Caco-2 (cell line): ENCODE measurements at regions not wholly inside any gene's neighbourhood (a gene's known extent, or its start where the extent isn't known, plus 50 kb on each side); places are given as distances from the start of the nearest gene placed in this dataset.

ENCODE experiments used
- BruUV-seq: library from RNA; stranded (reverse); fragments of 400-500 nt; replicated peaks from 2 replicates; lab custom pipeline; 2021; lab: Mats Ljungman, UMichigan
- CTCF ChIA-PET: fragments of 300-600 bp; sonication (Branson Sonifier 250); formaldehyde crosslinking; loops from one replicate; lab custom pipeline; 2022; ENCODE audit warnings: antibody characterized with exemption; lab: Charles Lee
- POLR2A ChIA-PET: fragments of 300-600 bp; sonication (Branson Sonifier 250); formaldehyde crosslinking; loops from one replicate; lab custom pipeline; 2022; ENCODE audit warnings: antibody characterized with exemption; lab: Charles Lee
- DNase-seq, 2 experiments: peaks; one replicate each; pipeline versions ENCODE4 v3.0.0 to v3.0.0-alpha.2; 2020 to 2022
- H3K27me3 ChIP-seq: replicated peaks from 2 replicates; pipeline ENCODE4 v1.6.0; 2011; ENCODE audit warnings: low read length; ENCODE audit not compliant: control insufficient read depth, insufficient read depth
- H3K36me3 ChIP-seq: 2 replicates; pipeline ENCODE4 v1.5.1; 2011; ENCODE audit warnings: low read length; ENCODE audit not compliant: control insufficient read depth, insufficient read depth
- H3K4me1 ChIP-seq: fragments of 250-450 bp; sonication (Bioruptor Pico); 2 replicates; pipeline ENCODE4 v1.5.1; 2020; ENCODE audit warnings: mild to moderate bottlenecking
- H3K4me3 ChIP-seq: 2 replicates; pipeline ENCODE4 v1.5.1; 2011; ENCODE audit warnings: low read depth, mild to moderate bottlenecking, control low read depth, low read length
- H3K9me3 ChIP-seq: fragments of 250-450 bp; sonication (Bioruptor Pico); 2 replicates; pipeline ENCODE4 v1.5.1; 2020; ENCODE audit warnings: mild to moderate bottlenecking, moderate library complexity
- H3K27ac Mint-ChIP-seq: one replicate; pipeline ENCODE4 v1.8.0; 2022; ENCODE audit warnings: mixed read lengths; ENCODE audit not compliant: unreplicated experiment
- H3K27me3 Mint-ChIP-seq: one replicate; pipeline ENCODE4 v1.8.0; 2022; ENCODE audit warnings: mixed read lengths; ENCODE audit not compliant: insufficient read depth, unreplicated experiment
- H3K36me3 Mint-ChIP-seq: one replicate; pipeline ENCODE4 v1.8.0; 2022; ENCODE audit warnings: mild to moderate bottlenecking, mixed read lengths; ENCODE audit not compliant: insufficient read depth, unreplicated experiment
- H3K4me1 Mint-ChIP-seq: one replicate; pipeline ENCODE4 v1.8.0; 2022; ENCODE audit warnings: low read depth, mixed read lengths; ENCODE audit not compliant: unreplicated experiment
- H3K4me3 Mint-ChIP-seq: one replicate; pipeline ENCODE4 v1.8.0; 2022; ENCODE audit warnings: mild to moderate bottlenecking, moderate library complexity, mixed read lengths; ENCODE audit not compliant: unreplicated experiment
- H3K9me3 Mint-ChIP-seq: one replicate; pipeline ENCODE4 v1.8.0; 2022; ENCODE audit warnings: mixed read lengths; ENCODE audit not compliant: unreplicated experiment
- CTCF ChIP-seq, 2 experiments: fragments of 200-600 bp in 1 of 2; IDR thresholded peaks; 1 replicate in 1 of 2; 2 replicates in 1 of 2; pipeline versions ENCODE4 v1.5.1 to v1.8.0; 2011 to 2022; ENCODE audit warnings: antibody characterized with exemption in 1 of 2, control low read depth in 1 of 2, inconsistent platforms in 1 of 2, low read depth in 1 of 2, low read length in 1 of 2, mild to moderate bottlenecking in 1 of 2, moderate library complexity in 1 of 2; ENCODE audit not compliant: insufficient read depth in 1 of 2, severe bottlenecking in 1 of 2, unreplicated experiment in 1 of 2
- intact Hi-C: fragments of 100-400 bp; cut with micrococcal nuclease; formaldehyde crosslinking; loops from one replicate; pipeline ENCODE4 v1.10.0; 2022; ENCODE audit not compliant: unreplicated experiment

- no peak overlapping the region for H3K4me3 Mint-ChIP-seq
- TF ChIP-seq CTCF (IDR thresholded peaks at IDR 0.05; ENCODE audit: insufficient read depth in 1 of 2, low read depth in 1 of 2, low read length in 1 of 2, severe bottlenecking in 1 of 2, unreplicated experiment in 1 of 2) = no peak
- Histone ChIP-seq H3K9me3 (no peaks in the 10 kb centered on the region), H3K36me3 (no peaks in the 10 kb centered on the region), H3K4me3 (no peak overlapping the region), H3K4me1 (no peaks in the 10 kb centered on the region), H3K27me3 (no peaks in the 10 kb centered on the region; the same call in 1 of the 2 replicates)
- POLR2A ChIA-PET = no interaction called here
- H3K36me3 Mint-ChIP-seq = no peaks in the 10 kb centered on the region
- CTCF ChIA-PET = no interaction called here
- no peaks in the 10 kb centered on the region for H3K4me1 Mint-ChIP-seq
- no peaks in the 10 kb centered on the region for H3K9me3 Mint-ChIP-seq
- no TSS peak for BruUV-seq
- intact Hi-C loops = no loop called here
- no peak overlapping the region for H3K27ac Mint-ChIP-seq
- DNase-seq = no peak
- peaks cover 11% of the 10 kb centered on the region for H3K27me3 Mint-ChIP-seq
Observed at GRCh38 chr1:177423090-177423489, 252.3 kb downstream of the BRINP2 start.

- CTCF ChIA-PET = no interaction called here
- H3K4me3 Mint-ChIP-seq = no peak overlapping the region
- no peaks in the 10 kb centered on the region for H3K36me3 ChIP-seq
Observed at GRCh38 chr1:177413982-177414596, 243.3 kb downstream of the BRINP2 start.

GRCh38 chr1:177411381-177411780 is 240.6 kb downstream of the BRINP2 start:
- no peak for TF ChIP-seq CTCF (IDR thresholded peaks at IDR 0.05; ENCODE audit: insufficient read depth in 1 of 2, low read depth in 1 of 2, low read length in 1 of 2, severe bottlenecking in 1 of 2, unreplicated experiment in 1 of 2)
- BruUV-seq = no TSS peak
- CTCF ChIA-PET = no interaction called here

More at GRCh38 chr1:177413982-177414596, 243.3 kb downstream of the BRINP2 start:
- intact Hi-C loops = no loop called here
- peaks cover 5% of the 10 kb centered on the region for H3K27me3 Mint-ChIP-seq
- no peaks in the 10 kb centered on the region for H3K27me3 ChIP-seq
- H3K27ac Mint-ChIP-seq = no peak overlapping the region
- H3K9me3 Mint-ChIP-seq = no peaks in the 10 kb centered on the region
- POLR2A ChIA-PET = no interaction called here
- H3K36me3 Mint-ChIP-seq = no peaks in the 10 kb centered on the region
- H3K4me3 ChIP-seq = no peak overlapping the region
- BruUV-seq = no TSS peak
- TF ChIP-seq CTCF (IDR thresholded peaks at IDR 0.05; ENCODE audit: insufficient read depth in 1 of 2, low read depth in 1 of 2, low read length in 1 of 2, severe bottlenecking in 1 of 2, unreplicated experiment in 1 of 2) = no peak
- H3K9me3 ChIP-seq = no peaks in the 10 kb centered on the region
- no peak for DNase-seq
- no peaks in the 10 kb centered on the region for H3K4me1 Mint-ChIP-seq
- H3K4me1 ChIP-seq = no peaks in the 10 kb centered on the region

More at GRCh38 chr1:177411381-177411780, 240.6 kb downstream of the BRINP2 start:
- Histone ChIP-seq H3K9me3 (no peaks in the 10 kb centered on the region), H3K4me3 (no peak overlapping the region), H3K27me3 (no peaks in the 10 kb centered on the region), H3K36me3 (no peaks in the 10 kb centered on the region), H3K4me1 (no peaks in the 10 kb centered on the region)
- no peak for DNase-seq
- H3K4me1 Mint-ChIP-seq = no peaks in the 10 kb centered on the region
- H3K27me3 Mint-ChIP-seq = peaks cover 3% of the 10 kb centered on the region
- intact Hi-C loops = no loop called here
- H3K27ac Mint-ChIP-seq = no peak overlapping the region
- H3K9me3 Mint-ChIP-seq = peaks cover 14% of the 10 kb centered on the region
- H3K36me3 Mint-ChIP-seq = no peaks in the 10 kb centered on the region
- POLR2A ChIA-PET = no interaction called here
- H3K4me3 Mint-ChIP-seq = no peak overlapping the region
